RWPE1 (cell line): ENCODE measurements at regions not wholly inside any gene's neighbourhood (a gene's known extent, or its start where the extent isn't known, plus 50 kb on each side); places are given as distances from the start of the nearest gene placed in this dataset.

ENCODE experiments used
- CTCF ChIA-PET: fragments of 350-600 bp; sonication (Branson Sonifier 250); formaldehyde crosslinking; extraction: SDS; loops from one replicate; lab custom pipeline; 2021; lab: Yijun Ruan, JAX
- POLR2A ChIA-PET: fragments of 400-600 bp; formaldehyde crosslinking; extraction: SDS; loops from one replicate; lab custom pipeline; 2020; ENCODE audit warnings: antibody characterized with exemption; ENCODE audit not compliant: low non-redundant PET; lab: Yijun Ruan, JAX
- DNase-seq: peaks from one replicate; pipeline ENCODE4 v3.0.0; 2012; ENCODE audit warnings: low spot score
- H3K27ac ChIP-seq: fragments of 450-650 bp; 2 replicates; pipeline ENCODE4 v1.5.1; 2017
- TF ChIP-seq, protein P1 (sequence below): fragments of 450-650 bp; conservative IDR thresholded peaks from 2 replicates; pipeline ENCODE4 v1.5.1; 2017; ENCODE audit warnings: low read depth, mild to moderate bottlenecking

DNA sequence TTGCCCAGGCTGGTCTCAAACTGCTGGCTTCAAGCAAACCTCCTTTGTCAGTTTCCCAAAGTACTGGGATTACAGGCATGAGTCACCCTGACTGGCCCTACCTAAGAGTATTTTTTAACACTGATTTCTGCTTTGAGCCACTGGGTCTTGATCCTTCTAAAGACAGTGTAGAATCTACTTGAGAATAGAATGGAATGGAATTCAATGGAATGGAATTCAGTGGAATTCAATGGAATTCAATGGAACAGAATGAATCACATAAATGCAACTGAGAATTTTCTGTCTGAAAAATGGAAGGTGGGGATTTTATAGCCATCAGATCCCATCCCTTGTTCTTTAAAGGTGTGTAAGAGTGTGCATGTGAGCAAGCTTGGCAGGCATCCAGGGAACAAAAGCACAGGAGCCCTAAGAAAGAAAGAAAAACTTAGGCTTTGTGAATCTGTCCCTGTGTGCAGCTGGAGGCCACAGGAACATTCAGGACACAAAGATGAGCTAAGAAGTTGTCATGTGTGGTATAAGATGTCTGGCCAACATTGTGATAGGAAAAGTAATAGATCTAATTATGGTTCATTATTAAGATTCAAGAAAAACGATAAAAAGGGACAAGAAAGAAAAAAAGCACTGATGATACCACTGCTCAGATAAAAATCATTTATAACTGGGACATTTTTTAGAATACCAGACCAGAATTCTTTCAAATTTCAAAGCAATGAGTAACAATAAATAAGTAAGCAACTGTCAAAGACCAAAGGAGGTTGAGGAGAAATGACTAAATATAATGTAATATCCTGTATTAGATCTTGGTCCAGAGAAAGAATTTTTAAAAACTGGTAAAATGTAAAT lies 681.0 kb upstream of the GJE1 start:
- CTCF ChIA-PET, result no interaction called here
- POLR2A ChIA-PET, result no interaction called here
- DNase-seq, result peak; percentile 36

DNA sequence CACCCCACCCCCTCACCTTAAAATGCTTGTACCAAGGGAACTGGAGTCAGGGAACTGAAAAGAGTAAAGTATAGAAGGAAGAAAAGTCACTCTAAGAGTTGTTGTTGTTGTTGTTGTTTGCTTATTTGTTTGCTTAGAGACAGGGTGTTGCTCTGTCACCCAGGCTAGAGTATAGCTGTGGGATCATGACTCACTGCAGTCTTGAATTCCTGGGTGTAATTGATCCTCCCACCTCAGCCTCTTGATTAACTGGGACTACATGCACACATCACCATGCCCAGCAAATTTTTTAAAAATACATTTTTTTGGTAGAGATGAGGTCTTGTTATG lies 681.6 kb upstream of the GJE1 start:
- no peak overlapping the region for H3K27ac ChIP-seq
- DNase-seq, result peak; percentile 4
- CTCF ChIA-PET, result no interaction called here
- POLR2A ChIA-PET, result no interaction called here
- TF ChIP-seq, protein P1, sequence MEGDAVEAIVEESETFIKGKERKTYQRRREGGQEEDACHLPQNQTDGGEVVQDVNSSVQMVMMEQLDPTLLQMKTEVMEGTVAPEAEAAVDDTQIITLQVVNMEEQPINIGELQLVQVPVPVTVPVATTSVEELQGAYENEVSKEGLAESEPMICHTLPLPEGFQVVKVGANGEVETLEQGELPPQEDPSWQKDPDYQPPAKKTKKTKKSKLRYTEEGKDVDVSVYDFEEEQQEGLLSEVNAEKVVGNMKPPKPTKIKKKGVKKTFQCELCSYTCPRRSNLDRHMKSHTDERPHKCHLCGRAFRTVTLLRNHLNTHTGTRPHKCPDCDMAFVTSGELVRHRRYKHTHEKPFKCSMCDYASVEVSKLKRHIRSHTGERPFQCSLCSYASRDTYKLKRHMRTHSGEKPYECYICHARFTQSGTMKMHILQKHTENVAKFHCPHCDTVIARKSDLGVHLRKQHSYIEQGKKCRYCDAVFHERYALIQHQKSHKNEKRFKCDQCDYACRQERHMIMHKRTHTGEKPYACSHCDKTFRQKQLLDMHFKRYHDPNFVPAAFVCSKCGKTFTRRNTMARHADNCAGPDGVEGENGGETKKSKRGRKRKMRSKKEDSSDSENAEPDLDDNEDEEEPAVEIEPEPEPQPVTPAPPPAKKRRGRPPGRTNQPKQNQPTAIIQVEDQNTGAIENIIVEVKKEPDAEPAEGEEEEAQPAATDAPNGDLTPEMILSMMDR, result no peak

More for the DNA sequence above, 681.0 kb upstream of the GJE1 start:
- TF ChIP-seq, protein P1, result no peak
- H3K27ac ChIP-seq, result no peak overlapping the region

DNA sequence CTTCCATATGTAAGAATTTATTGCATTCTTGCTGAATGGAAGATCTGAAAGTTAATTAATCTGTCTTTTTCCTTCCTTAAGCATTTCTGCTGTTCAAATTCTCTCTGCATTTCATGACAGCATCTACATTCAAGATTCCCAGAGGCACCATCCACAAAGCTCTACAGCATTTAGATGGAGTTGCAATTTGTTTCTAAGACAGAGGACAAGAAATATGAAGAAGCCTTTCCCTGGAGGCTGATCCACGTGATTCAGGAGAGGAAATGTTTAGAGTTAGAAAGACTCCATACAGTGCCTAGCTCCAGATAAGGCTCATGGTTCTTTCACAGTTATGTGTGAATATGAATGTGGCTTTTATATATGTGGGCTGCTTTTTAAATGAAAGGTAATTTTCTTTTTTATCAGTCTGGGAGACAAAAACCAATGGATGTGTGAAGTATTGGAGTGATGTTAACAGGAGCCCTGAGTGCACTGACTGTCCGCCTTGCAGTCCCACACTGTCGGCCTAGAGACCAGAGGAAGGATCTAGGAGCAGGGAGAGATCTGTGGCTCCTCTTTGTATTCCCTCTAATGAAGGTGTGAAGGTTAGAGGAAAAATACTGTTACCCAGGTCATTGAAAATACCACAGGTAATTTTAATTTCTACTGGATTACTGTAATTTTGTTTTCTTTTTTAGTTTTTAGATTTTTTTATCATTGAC lies 686.6 kb upstream of the GJE1 start:
- no peak for DNase-seq
- H3K27ac ChIP-seq, result no peak overlapping the region
- TF ChIP-seq, protein P1, result no peak
- CTCF ChIA-PET, result no interaction called here
- POLR2A ChIA-PET, result no interaction called here

DNA sequence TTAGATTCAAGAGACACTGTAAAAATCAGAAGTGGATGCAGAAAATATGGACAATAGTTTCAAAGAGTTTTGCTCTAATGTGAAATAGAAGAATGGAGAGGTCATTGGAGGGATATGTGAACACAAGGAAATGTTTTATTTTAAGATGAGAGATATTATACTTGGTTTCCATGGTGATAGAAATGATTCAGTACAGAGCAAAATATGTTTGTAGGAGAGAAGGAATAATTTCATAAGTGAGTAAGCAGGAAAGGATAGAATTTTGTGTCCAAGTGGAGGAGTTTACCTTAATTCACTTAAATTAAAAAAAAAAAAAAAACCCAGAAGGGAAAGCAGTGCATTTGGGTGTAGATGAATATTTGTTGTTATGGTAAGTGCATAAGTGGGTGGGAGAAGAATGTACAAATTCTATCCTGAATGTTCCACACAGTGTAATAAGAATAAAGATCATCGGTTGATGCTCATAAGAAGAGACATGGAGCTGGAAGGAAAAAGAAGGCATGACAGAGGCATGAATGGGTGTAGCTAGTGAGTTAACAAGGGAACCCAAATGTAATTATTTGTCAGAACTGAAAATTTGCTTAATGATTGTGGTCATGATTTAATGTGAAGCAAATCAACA lies 688.9 kb upstream of the GJE1 start:
- DNase-seq, result no peak
- no peak overlapping the region for H3K27ac ChIP-seq
- ChIA-PET POLR2A (no interaction called here), CTCF (no interaction called here)
- TF ChIP-seq, protein P1, result no peak

DNA sequence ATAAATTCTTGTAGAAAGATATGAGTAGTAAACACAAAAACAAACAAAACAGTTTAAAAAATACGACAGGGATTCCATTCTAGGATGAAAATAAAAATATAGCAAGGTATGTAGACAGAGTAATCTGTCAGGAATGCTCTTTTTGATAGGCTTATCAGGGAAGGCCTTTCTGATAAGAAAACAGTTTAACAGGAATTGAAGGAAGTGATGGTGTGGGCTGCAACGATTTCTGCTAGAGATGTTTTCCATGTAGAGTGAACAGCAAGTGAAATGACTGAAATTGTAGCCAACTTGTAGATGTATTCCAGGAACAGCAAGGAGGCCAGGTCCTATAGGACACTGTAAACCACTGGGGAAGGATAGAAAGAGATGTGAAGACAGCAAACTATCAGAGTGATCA lies 689.7 kb upstream of the GJE1 start:
- H3K27ac ChIP-seq, result no peak overlapping the region
- ChIA-PET CTCF (no interaction called here), POLR2A (no interaction called here)
- TF ChIP-seq, protein P1, result no peak
- no peak for DNase-seq

DNA sequence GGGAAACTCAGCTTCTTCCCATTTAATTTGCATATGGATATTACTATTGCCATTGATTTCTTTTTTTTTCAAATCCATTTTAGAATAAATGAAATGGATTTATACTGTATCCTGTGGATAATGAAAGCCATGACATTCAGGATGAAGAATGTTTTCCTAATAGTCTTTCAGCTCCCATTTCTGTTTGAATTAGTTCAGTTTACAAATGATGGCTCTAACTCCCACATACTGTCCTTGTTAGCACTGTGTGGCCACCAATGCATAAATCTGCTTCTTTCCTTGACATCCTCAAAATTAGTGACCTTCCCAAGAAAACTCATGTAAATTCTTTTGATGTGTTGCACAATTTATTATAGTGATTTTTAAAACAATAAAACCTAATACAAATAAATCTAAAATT lies 693.2 kb upstream of the GJE1 start:
- CTCF ChIA-PET, result no interaction called here

More for the DNA sequence above, 693.2 kb upstream of the GJE1 start:
- no peak overlapping the region for H3K27ac ChIP-seq
- POLR2A ChIA-PET, result no interaction called here
- no peak for DNase-seq
- TF ChIP-seq, protein P1, result no peak
